ENCODE measurements at regions not wholly inside any gene's neighbourhood (a gene's known extent, or its start where the extent isn't known, plus 50 kb on each side); places are given as distances from the start of the nearest gene placed in this dataset.

GRCh38 chr2:156679820-156680219 lies 243.6 kb downstream of the GPD2 start:
- no peak overlapping the region for H3K27ac Mint-ChIP-seq
- no peaks in the 10 kb centered on the region for H3K4me1 ChIP-seq (ENCODE audit: control insufficient read depth, insufficient read depth, low read length, poor library complexity, severe bottlenecking)

DNA sequence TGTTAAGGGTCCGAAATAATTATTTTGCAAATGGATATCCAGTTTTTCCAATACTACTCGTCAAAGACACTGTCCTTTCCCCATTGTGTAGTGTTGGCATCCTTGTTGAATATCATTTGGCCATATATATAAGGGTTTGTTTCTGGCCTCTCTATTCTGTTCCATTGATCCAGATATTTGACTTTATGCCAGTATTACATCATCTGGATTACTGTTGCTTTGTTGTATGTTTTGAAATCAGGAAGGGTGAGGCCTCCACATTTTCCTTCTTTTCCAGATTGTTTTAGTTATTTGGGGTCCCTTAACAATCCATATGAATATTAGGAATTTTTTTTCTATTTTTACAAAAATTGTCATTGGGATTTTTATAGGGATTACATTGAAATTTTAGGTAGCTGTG lies 244.1 kb downstream of the GPD2 start:
- no peak for ATAC-seq (ENCODE audit: low read depth in 2 of 2)
- no peaks in the 10 kb centered on the region for H3K4me1 ChIP-seq (ENCODE audit: control insufficient read depth, insufficient read depth, low read length, poor library complexity, severe bottlenecking)
- Mint-ChIP-seq H3K27me3 (peaks cover 6% of the 10 kb centered on the region), H3K36me3 (no peaks in the 10 kb centered on the region), H3K9me3 (peaks cover 0 to 4% (median 0%) of the 10 kb centered on the region in 7 donors), H3K27ac (no peak overlapping the region), H3K4me1 (no peaks in the 10 kb centered on the region), H3K4me3 (no peak overlapping the region)
- no peaks in the 10 kb centered on the region for H3K36me3 ChIP-seq (ENCODE audit: control insufficient read depth, insufficient read depth, low read length)
- DNase-seq = no peak
- no peaks in the 10 kb centered on the region for H3K9me3 ChIP-seq (ENCODE audit: control insufficient read depth in 2 of 2, low read length in 2 of 2)
- H3K27me3 ChIP-seq (ENCODE audit: control insufficient read depth, insufficient read depth, low read length) = no peaks in the 10 kb centered on the region
- H3K4me3 ChIP-seq (ENCODE audit: low read depth, low read length) = no peak overlapping the region
- no peak overlapping the region for H3K27ac ChIP-seq (ENCODE audit: insufficient read depth, low read length, poor library complexity, severe bottlenecking)

More at GRCh38 chr2:156679820-156680219, 243.6 kb downstream of the GPD2 start:
- Histone ChIP-seq H3K4me3 (ENCODE audit: low read depth, low read length) (no peak overlapping the region), H3K27ac (ENCODE audit: insufficient read depth, low read length, poor library complexity, severe bottlenecking) (no peak overlapping the region), H3K27me3 (ENCODE audit: control insufficient read depth, insufficient read depth, low read length) (no peaks in the 10 kb centered on the region), H3K9me3 (ENCODE audit: control insufficient read depth in 2 of 2, low read length in 2 of 2) (no peaks in the 10 kb centered on the region), H3K36me3 (ENCODE audit: control insufficient read depth, insufficient read depth, low read length) (no peaks in the 10 kb centered on the region)
- Mint-ChIP-seq H3K4me1 (no peaks in the 10 kb centered on the region), H3K27me3 (peaks cover 6% of the 10 kb centered on the region), H3K9me3 (peaks cover 0 to 4% (median 0%) of the 10 kb centered on the region in 7 donors), H3K4me3 (no peak overlapping the region), H3K36me3 (no peaks in the 10 kb centered on the region)
- ATAC-seq (ENCODE audit: low read depth in 2 of 2) (no peak), DNase-seq (no peak)

- Histone ChIP-seq H3K9me3 (ENCODE audit: control insufficient read depth in 2 of 2, low read length in 2 of 2) (no peaks in the 10 kb centered on the region), H3K27me3 (ENCODE audit: control insufficient read depth, insufficient read depth, low read length) (peaks cover 2% of the 10 kb centered on the region), H3K36me3 (ENCODE audit: control insufficient read depth, insufficient read depth, low read length) (no peaks in the 10 kb centered on the region), H3K4me1 (ENCODE audit: control insufficient read depth, insufficient read depth, low read length, poor library complexity, severe bottlenecking) (no peaks in the 10 kb centered on the region), H3K27ac (ENCODE audit: insufficient read depth, low read length, poor library complexity, severe bottlenecking) (no peak overlapping the region), H3K4me3 (ENCODE audit: low read depth, low read length) (no peak overlapping the region)
- Mint-ChIP-seq H3K27ac (no peak overlapping the region), H3K9me3 (peaks cover 0 to 5% (median 2%) of the 10 kb centered on the region in 7 donors), H3K4me3 (no peak overlapping the region), H3K36me3 (no peaks in the 10 kb centered on the region), H3K27me3 (peaks cover 3% of the 10 kb centered on the region), H3K4me1 (no peaks in the 10 kb centered on the region)
- ATAC-seq (ENCODE audit: low read depth in 2 of 2) = no peak
- DNase-seq = no peak
Observed at GRCh38 chr2:156687126-156687525, 250.9 kb downstream of the GPD2 start.

GRCh38 chr2:156687715-156688114 lies 251.5 kb downstream of the GPD2 start:
- Histone ChIP-seq H3K9me3 (ENCODE audit: control insufficient read depth in 2 of 2, low read length in 2 of 2) (no peaks in the 10 kb centered on the region), H3K27me3 (ENCODE audit: control insufficient read depth, insufficient read depth, low read length) (peaks cover 2% of the 10 kb centered on the region), H3K4me3 (ENCODE audit: low read depth, low read length) (no peak overlapping the region), H3K27ac (ENCODE audit: insufficient read depth, low read length, poor library complexity, severe bottlenecking) (no peak overlapping the region), H3K4me1 (ENCODE audit: control insufficient read depth, insufficient read depth, low read length, poor library complexity, severe bottlenecking) (no peaks in the 10 kb centered on the region), H3K36me3 (ENCODE audit: control insufficient read depth, insufficient read depth, low read length) (no peaks in the 10 kb centered on the region)
- H3K27me3 Mint-ChIP-seq = no peaks in the 10 kb centered on the region
- ATAC-seq (ENCODE audit: low read depth in 2 of 2) (no peak), DNase-seq (no peak)
- no peak overlapping the region for H3K4me3 Mint-ChIP-seq
- H3K9me3 Mint-ChIP-seq = peaks cover 0 to 5% (median 2%) of the 10 kb centered on the region in 7 donors
- H3K27ac Mint-ChIP-seq = no peak overlapping the region
- H3K4me1 Mint-ChIP-seq = no peaks in the 10 kb centered on the region
- H3K36me3 Mint-ChIP-seq = no peaks in the 10 kb centered on the region

GRCh38 chr2:156689939-156690338 lies 253.8 kb downstream of the GPD2 start:
- H3K9me3 Mint-ChIP-seq = peaks cover 0 to 5% (median 2%) of the 10 kb centered on the region in 7 donors
- no peaks in the 10 kb centered on the region for H3K9me3 ChIP-seq (ENCODE audit: control insufficient read depth in 2 of 2, low read length in 2 of 2)

GRCh38 chr2:156691014-156691413 lies 254.8 kb downstream of the GPD2 start:
- Mint-ChIP-seq H3K27ac (no peak overlapping the region), H3K4me3 (no peak overlapping the region), H3K4me1 (no peaks in the 10 kb centered on the region), H3K27me3 (peaks cover 2% of the 10 kb centered on the region), H3K36me3 (no peaks in the 10 kb centered on the region), H3K9me3 (peaks cover 0 to 5% (median 2%) of the 10 kb centered on the region in 7 donors)
- DNase-seq (no peak), ATAC-seq (ENCODE audit: low read depth in 2 of 2) (no peak)
- Histone ChIP-seq H3K4me3 (ENCODE audit: low read depth, low read length) (no peak overlapping the region), H3K27me3 (ENCODE audit: control insufficient read depth, insufficient read depth, low read length) (peaks cover 2% of the 10 kb centered on the region), H3K9me3 (ENCODE audit: control insufficient read depth in 2 of 2, low read length in 2 of 2) (no peaks in the 10 kb centered on the region), H3K36me3 (ENCODE audit: control insufficient read depth, insufficient read depth, low read length) (no peaks in the 10 kb centered on the region), H3K4me1 (ENCODE audit: control insufficient read depth, insufficient read depth, low read length, poor library complexity, severe bottlenecking) (no peaks in the 10 kb centered on the region), H3K27ac (ENCODE audit: insufficient read depth, low read length, poor library complexity, severe bottlenecking) (no peak overlapping the region)

More at GRCh38 chr2:156689939-156690338, 253.8 kb downstream of the GPD2 start:
- Histone ChIP-seq H3K4me3 (ENCODE audit: low read depth, low read length) (no peak overlapping the region), H3K4me1 (ENCODE audit: control insufficient read depth, insufficient read depth, low read length, poor library complexity, severe bottlenecking) (no peaks in the 10 kb centered on the region), H3K27me3 (ENCODE audit: control insufficient read depth, insufficient read depth, low read length) (peaks cover 2% of the 10 kb centered on the region), H3K27ac (ENCODE audit: insufficient read depth, low read length, poor library complexity, severe bottlenecking) (no peak overlapping the region), H3K36me3 (ENCODE audit: control insufficient read depth, insufficient read depth, low read length) (no peaks in the 10 kb centered on the region)
- Mint-ChIP-seq H3K27me3 (no peaks in the 10 kb centered on the region), H3K27ac (no peak overlapping the region), H3K4me3 (no peak overlapping the region), H3K36me3 (no peaks in the 10 kb centered on the region), H3K4me1 (no peaks in the 10 kb centered on the region)
- no peak for ATAC-seq (ENCODE audit: low read depth in 2 of 2)
- no peak for DNase-seq

DNA sequence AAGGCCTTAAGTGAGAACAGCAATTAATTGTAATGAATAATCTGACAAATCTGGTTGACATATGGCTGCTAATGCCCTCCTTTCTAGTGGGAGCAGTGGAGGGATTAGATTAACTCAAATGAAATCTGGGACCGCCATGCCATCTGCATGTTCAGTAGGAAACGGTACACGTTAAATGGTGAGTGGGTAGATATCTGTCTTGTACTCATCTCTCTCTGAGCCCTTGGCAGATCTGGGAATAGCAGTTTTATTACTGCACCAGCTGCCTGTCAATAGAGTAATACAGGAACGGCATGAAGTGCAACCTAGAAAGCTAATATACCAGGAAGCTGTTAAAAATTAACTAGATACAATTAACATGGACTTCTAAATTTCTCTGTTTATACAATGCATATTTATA lies 258.8 kb downstream of the GPD2 start:
- peaks cover 0 to 2% (median 0%) of the 10 kb centered on the region in 7 donors for H3K9me3 Mint-ChIP-seq
- H3K36me3 Mint-ChIP-seq = no peaks in the 10 kb centered on the region
- H3K27ac Mint-ChIP-seq = no peak overlapping the region
- Histone ChIP-seq H3K27ac (ENCODE audit: insufficient read depth, low read length, poor library complexity, severe bottlenecking) (no peak overlapping the region), H3K9me3 (ENCODE audit: control insufficient read depth in 2 of 2, low read length in 2 of 2) (no peaks in the 10 kb centered on the region), H3K4me1 (ENCODE audit: control insufficient read depth, insufficient read depth, low read length, poor library complexity, severe bottlenecking) (no peaks in the 10 kb centered on the region), H3K4me3 (ENCODE audit: low read depth, low read length) (no peak overlapping the region), H3K27me3 (ENCODE audit: control insufficient read depth, insufficient read depth, low read length) (peaks cover under 1% of the 10 kb centered on the region), H3K36me3 (ENCODE audit: control insufficient read depth, insufficient read depth, low read length) (no peaks in the 10 kb centered on the region)
- no peaks in the 10 kb centered on the region for H3K4me1 Mint-ChIP-seq
- H3K27me3 Mint-ChIP-seq = peaks cover 4% of the 10 kb centered on the region
- DNase-seq (no peak), ATAC-seq (ENCODE audit: low read depth in 2 of 2) (no peak)
- no peak overlapping the region for H3K4me3 Mint-ChIP-seq

DNA sequence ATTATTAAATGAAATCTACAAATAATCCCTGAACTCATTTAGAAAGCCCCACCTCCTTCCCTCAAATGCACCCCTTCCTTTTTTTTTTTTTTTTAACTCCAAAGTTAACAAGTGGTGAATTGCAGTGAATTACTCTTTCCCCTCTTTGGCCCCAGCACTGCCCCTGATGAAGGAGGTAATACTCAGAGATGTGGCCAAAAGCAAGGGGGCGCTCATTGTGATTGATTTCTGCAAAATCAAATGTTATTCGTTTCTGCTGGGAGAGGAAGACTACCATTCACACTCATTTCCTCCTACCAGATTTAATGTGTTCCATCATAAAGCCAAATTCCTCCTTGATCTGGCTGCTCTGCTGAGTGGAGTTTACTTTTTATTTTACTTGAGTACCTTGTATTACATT lies 259.4 kb downstream of the GPD2 start:
- H3K9me3 Mint-ChIP-seq = peaks cover 0 to 2% (median 0%) of the 10 kb centered on the region in 7 donors
- Histone ChIP-seq H3K36me3 (ENCODE audit: control insufficient read depth, insufficient read depth, low read length) (no peaks in the 10 kb centered on the region), H3K4me1 (ENCODE audit: control insufficient read depth, insufficient read depth, low read length, poor library complexity, severe bottlenecking) (no peaks in the 10 kb centered on the region), H3K27ac (ENCODE audit: insufficient read depth, low read length, poor library complexity, severe bottlenecking) (no peak overlapping the region), H3K27me3 (ENCODE audit: control insufficient read depth, insufficient read depth, low read length) (no peaks in the 10 kb centered on the region), H3K9me3 (ENCODE audit: control insufficient read depth in 2 of 2, low read length in 2 of 2) (no peaks in the 10 kb centered on the region), H3K4me3 (ENCODE audit: low read depth, low read length) (no peak overlapping the region)
- H3K4me3 Mint-ChIP-seq = no peak overlapping the region
- ATAC-seq (ENCODE audit: low read depth in 2 of 2) (no peak), DNase-seq (no peak)
- H3K27ac Mint-ChIP-seq = no peak overlapping the region
- no peaks in the 10 kb centered on the region for H3K36me3 Mint-ChIP-seq
- peaks cover 4% of the 10 kb centered on the region for H3K27me3 Mint-ChIP-seq
- H3K4me1 Mint-ChIP-seq = no peaks in the 10 kb centered on the region

Measured in CD4-positive, CD25-positive, alpha-beta regulatory T cell (primary cell).